Testis (tissue), 2 donors: ENCODE measurements at regions not wholly inside any gene's neighbourhood (a gene's known extent, or its start where the extent isn't known, plus 50 kb on each side); places are given as distances from the start of the nearest gene placed in this dataset.

Experiments
- DNase-seq: peaks from one replicate; pipeline ENCODE4 v3.0.0-alpha.2; 2019
- H3K27ac ChIP-seq, 2 donors: fragments of 200-600 bp; sonication (generic); one replicate each; pipeline ENCODE4 v1.5.1; 2019
- H3K27me3 ChIP-seq: fragments of 200-600 bp; sonication (generic); one replicate; pipeline ENCODE4 v1.5.1; 2019
- H3K36me3 ChIP-seq: fragments of 200-600 bp; sonication (generic); one replicate; pipeline ENCODE4 v1.5.1; 2017; ENCODE audit warnings: low read depth; ENCODE audit errors: missing control alignments
- H3K4me1 ChIP-seq: fragments of 200-600 bp; sonication (generic); one replicate; pipeline ENCODE4 v1.5.1; 2019
- H3K4me3 ChIP-seq, 2 donors: fragments of 200-600 bp; sonication (generic); one replicate each; pipeline ENCODE4 v1.5.1; 2017 to 2019
- H3K9me3 ChIP-seq: fragments of 200-600 bp; sonication (generic); one replicate; pipeline ENCODE4 v1.5.1; 2017
- CTCF ChIP-seq, 3 experiments: fragments of 450-650 bp in 2 of 3; fragments of 200-600 bp in 1 of 3; sonication (generic) in 1 of 3; IDR thresholded peaks; one replicate each; pipeline ENCODE4 v1.5.1; 2016 to 2019; ENCODE audit warnings: antibody characterized with exemption in 3 of 3, mild to moderate bottlenecking in 2 of 3, moderate library complexity in 1 of 3
- POLR2A ChIP-seq: fragments of 450-650 bp; IDR thresholded peaks from one replicate; pipeline ENCODE4 v1.6.1; 2017; ENCODE audit warnings: antibody characterized with exemption, mild to moderate bottlenecking, moderate library complexity
- WGBS, 2 donors: methylation state at CpG; one replicate each; pipeline ENCODE4 v1.1.5; 2018; 5-methylcytosine and 5-hydroxymethylcytosine counted together
- intact Hi-C: fragments of 100-400 bp; cut with DNase I; formaldehyde crosslinking; loops from one replicate; pipeline ENCODE4 v1.15.1; 2023; ENCODE audit warnings: low total_unique reads

DNA sequence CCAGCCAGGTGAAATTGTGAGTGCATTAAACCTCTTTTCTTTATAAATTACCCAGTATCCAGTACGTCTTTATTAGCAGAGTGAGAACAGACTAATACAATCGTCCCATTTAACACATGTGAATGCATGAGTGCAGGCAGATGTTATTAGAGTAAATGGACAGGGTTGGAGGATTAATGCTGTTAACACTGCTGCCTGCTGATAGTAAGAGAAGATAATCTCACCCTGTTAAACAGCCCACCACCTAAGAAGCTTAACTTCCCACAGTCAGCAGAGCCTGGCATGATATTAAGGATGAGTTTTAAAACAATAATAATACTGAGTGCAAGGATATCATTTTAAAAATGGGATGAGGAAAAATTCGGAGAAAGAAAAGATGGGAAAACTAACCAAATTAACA lies 181.4 kb upstream of the LHX8 start:
- Histone ChIP-seq H3K4me3 (no peak overlapping the region), H3K4me1 (no peaks in the 10 kb centered on the region), H3K9me3 (no peaks in the 10 kb centered on the region), H3K27me3 (no peaks in the 10 kb centered on the region), H3K36me3 (no peaks in the 10 kb centered on the region), H3K27ac (no peak overlapping the region)
- intact Hi-C loops: no loop called here
- DNase-seq: no peak
- WGBS, 2 donors: 62 to 75% methylated on average over 3 of the region's 3 CpGs
- TF ChIP-seq POLR2A: no peak
- TF ChIP-seq CTCF (IDR thresholded peaks at IDR 0.05): no peak

DNA sequence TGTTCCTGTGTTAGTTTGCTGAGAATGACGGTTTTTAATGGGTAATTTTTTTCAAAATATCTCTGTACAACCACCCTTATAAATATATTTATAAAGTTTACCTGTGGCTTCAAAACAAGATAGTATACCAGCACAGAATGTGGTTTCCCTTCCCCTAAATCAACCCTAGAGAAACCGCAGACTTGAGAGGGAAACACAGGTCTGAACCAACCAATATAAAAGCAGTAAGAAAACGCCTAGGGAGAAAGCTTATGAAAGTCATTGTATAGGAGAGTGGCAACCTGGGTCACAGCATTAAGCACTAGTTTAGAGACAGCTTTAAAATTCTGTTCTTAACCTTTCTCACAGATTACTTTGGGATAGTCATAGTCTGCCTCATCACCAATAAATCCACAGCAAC lies 180.6 kb upstream of the LHX8 start:
- Histone ChIP-seq H3K27ac (no peak overlapping the region), H3K27me3 (no peaks in the 10 kb centered on the region), H3K36me3 (no peaks in the 10 kb centered on the region), H3K4me3 (no peak overlapping the region), H3K9me3 (no peaks in the 10 kb centered on the region), H3K4me1 (no peaks in the 10 kb centered on the region)
- WGBS, 2 donors: 67 to 72% methylated on average over 3 of the region's 3 CpGs
- intact Hi-C loops: no loop called here
- no peak for TF ChIP-seq CTCF (IDR thresholded peaks at IDR 0.05)
- DNase-seq: no peak

DNA sequence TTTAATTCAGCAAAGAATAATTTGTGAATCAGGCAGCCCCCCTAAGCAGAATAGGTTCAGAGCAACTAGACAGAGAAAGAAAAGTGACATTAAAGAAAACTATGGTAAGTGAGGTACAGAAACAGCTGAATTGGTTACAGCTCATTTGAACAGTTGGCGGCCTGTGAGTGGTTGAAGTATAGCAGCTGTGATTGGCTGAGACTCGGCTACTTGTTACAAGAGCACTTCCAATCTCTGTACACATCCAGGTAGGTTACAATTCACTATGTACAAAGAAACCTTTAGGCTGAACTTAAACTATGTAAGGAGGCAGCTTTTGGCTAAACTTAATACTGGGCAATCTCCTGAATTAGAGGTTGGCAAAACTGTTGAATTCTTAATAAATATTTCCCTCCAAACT lies 171.1 kb upstream of the LHX8 start:
- no peak overlapping the region for H3K27ac ChIP-seq
- no peak overlapping the region for H3K4me3 ChIP-seq
- WGBS, 2 donors: 85 to 86% methylated on average over 2 of the region's 2 CpGs
- no peak for DNase-seq
- H3K9me3 ChIP-seq: no peaks in the 10 kb centered on the region
- intact Hi-C loops: no loop called here
- no peaks in the 10 kb centered on the region for H3K36me3 ChIP-seq
- H3K27me3 ChIP-seq: no peaks in the 10 kb centered on the region
- TF ChIP-seq CTCF (IDR thresholded peaks at IDR 0.05): no peak
- no peak for TF ChIP-seq POLR2A
- H3K4me1 ChIP-seq: no peaks in the 10 kb centered on the region

DNA sequence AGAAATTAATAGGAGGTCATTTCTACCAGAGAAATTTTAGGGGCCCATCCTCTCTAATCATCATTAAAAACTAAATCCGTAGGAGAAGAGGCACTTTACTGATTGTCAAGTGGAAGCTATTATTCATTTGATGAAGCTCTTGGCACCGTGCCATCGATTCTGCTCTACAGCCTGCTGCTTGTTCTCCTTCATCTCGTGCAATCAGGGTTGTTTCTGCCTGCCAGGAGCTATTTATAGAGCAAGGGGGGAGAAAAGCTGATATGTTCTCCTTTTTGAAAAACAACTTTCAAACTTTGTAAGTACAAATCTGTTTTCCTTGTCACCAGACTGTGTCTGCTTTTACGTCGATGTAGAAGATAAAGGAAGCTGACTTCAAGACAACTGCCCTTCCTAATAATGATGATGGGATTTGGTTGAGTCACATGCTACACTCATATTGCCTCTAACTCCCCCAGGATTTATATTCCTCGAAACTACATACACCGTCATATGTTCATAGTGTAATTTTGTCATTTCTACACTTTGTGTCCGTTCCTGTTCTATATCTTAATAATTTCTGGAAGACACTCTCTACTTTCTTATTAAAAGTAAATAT lies 169.6 kb upstream of the LHX8 start:
- peak; percentile 84 for DNase-seq
- Histone ChIP-seq H3K27me3 (no peaks in the 10 kb centered on the region), H3K36me3 (no peaks in the 10 kb centered on the region), H3K27ac (no peak overlapping the region), H3K9me3 (no peaks in the 10 kb centered on the region), H3K4me3 (no peak overlapping the region), H3K4me1 (no peaks in the 10 kb centered on the region)
- 15 to 22% methylated on average over 9 of the region's 9 CpGs for WGBS, 2 donors
- TF ChIP-seq CTCF (IDR thresholded peaks at IDR 0.05) (no peak), POLR2A (no peak)
- intact Hi-C loops: no loop called here

DNA sequence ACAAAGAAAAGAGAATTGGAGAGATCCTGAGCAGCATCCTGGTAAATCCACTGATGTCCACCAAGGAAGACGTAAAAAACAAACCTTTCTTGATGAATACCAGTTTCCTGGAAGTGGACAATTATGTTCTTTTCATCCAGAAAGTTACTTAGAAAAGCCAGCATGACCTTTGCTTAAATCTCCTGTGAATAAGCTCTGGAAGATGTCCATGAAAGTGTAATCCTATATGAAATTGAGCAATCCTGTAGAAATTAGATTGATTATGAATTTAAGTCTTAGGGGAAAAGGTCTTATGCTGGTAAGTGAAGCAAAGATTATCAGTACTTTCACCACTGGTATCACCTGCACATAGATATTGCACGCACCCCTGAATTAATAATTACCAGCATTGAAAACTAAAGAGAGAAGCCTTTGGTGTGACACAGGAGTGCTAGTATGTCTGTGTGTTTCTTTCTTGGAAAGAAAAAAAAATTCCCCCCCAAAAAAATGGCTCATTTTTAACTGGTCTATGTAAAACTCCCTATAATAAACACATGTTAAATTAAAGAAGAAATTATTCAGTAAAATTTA lies 164.5 kb upstream of the LHX8 start:
- H3K4me1 ChIP-seq: no peaks in the 10 kb centered on the region
- no peak for DNase-seq
- WGBS, 2 donors: 82 to 90% methylated on average over 2 of the region's 2 CpGs
- no peak overlapping the region for H3K4me3 ChIP-seq
- intact Hi-C loops: no loop called here
- H3K27me3 ChIP-seq: no peaks in the 10 kb centered on the region
- no peak overlapping the region for H3K27ac ChIP-seq
- H3K9me3 ChIP-seq: no peaks in the 10 kb centered on the region
- TF ChIP-seq CTCF (IDR thresholded peaks at IDR 0.05) (no peak), POLR2A (no peak)
- H3K36me3 ChIP-seq: no peaks in the 10 kb centered on the region
